GM20000 (cell line): ENCODE measurements at regions not wholly inside any gene's neighbourhood (a gene's known extent, or its start where the extent isn't known, plus 50 kb on each side); places are given as distances from the start of the nearest gene placed in this dataset.

Experiments used
- DNase-seq: peaks from one replicate; pipeline ENCODE4 v3.0.0; 2012; ENCODE audit warnings: low spot score
- TF ChIP-seq, protein P1 (sequence below): IDR thresholded peaks from 2 replicates; pipeline ENCODE4 v1.5.1; 2012; ENCODE audit warnings: mild to moderate bottlenecking, control low read depth; ENCODE audit errors: extremely low read depth, missing control alignments

DNA sequence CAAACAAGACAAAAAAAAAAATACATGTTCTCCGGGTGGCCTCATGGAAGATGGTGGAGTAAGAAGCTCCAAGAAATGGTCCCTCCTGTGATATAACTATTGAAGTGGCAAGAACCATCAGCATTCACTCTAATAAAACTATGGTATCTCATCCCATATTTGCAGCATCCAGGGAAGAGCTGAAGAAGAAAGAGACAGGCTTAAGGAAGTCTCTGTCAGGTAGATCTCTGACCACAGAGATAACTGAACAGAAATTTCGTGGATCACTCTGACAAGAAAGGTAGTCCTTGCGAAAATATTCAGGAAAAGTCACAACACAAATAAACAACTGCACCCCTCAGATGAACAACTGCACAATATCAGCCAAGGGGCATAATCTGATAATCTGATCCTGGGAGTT lies 54.6 kb upstream of the IGLL5 start:
- DNase-seq, result no peak
- TF ChIP-seq, protein P1, sequence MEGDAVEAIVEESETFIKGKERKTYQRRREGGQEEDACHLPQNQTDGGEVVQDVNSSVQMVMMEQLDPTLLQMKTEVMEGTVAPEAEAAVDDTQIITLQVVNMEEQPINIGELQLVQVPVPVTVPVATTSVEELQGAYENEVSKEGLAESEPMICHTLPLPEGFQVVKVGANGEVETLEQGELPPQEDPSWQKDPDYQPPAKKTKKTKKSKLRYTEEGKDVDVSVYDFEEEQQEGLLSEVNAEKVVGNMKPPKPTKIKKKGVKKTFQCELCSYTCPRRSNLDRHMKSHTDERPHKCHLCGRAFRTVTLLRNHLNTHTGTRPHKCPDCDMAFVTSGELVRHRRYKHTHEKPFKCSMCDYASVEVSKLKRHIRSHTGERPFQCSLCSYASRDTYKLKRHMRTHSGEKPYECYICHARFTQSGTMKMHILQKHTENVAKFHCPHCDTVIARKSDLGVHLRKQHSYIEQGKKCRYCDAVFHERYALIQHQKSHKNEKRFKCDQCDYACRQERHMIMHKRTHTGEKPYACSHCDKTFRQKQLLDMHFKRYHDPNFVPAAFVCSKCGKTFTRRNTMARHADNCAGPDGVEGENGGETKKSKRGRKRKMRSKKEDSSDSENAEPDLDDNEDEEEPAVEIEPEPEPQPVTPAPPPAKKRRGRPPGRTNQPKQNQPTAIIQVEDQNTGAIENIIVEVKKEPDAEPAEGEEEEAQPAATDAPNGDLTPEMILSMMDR, result no peak

GRCh38 chr22:22833488-22833887 lies 54.1 kb upstream of the IGLL5 start:
- TF ChIP-seq, protein P1, result no peak
- DNase-seq, result no peak

GRCh38 chr22:22834204-22834603 lies 53.4 kb upstream of the IGLL5 start:
- no peak for DNase-seq
- TF ChIP-seq, protein P1, result no peak

GRCh38 chr22:22834783-22835182 lies 52.8 kb upstream of the IGLL5 start:
- TF ChIP-seq, protein P1, result no peak
- no peak for DNase-seq

GRCh38 chr22:22835242-22835641 lies 52.4 kb upstream of the IGLL5 start:
- no peak for DNase-seq
- TF ChIP-seq, protein P1, result no peak

- DNase-seq, result no peak
- TF ChIP-seq, protein P1, result no peak
Observed at GRCh38 chr22:22835771-22836291, 51.8 kb upstream of the IGLL5 start.

DNA sequence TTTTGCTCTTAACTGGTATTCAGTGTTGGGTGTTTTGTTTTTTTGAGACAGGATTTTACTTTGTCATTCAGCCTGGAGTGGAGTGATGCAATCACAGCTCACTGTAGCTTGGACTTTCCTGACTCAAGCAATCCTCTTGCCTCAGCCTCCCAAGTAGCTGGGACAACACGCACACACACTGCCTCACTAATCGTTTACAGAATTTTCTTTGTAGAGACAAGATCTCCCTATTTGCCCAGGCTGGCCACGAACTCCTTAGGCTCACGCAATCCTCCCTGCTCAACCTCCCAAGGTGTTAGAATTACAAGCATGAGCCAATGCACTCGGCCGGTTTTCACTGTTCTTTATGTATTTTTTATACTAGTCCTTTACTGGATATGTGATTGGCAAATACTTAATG lies 51.0 kb upstream of the IGLL5 start:
- DNase-seq, result no peak
- TF ChIP-seq, protein P1, result no peak
